ENCODE measurements at regions not wholly inside any gene's neighbourhood (a gene's known extent, or its start where the extent isn't known, plus 50 kb on each side); places are given as distances from the start of the nearest gene placed in this dataset.

DNA sequence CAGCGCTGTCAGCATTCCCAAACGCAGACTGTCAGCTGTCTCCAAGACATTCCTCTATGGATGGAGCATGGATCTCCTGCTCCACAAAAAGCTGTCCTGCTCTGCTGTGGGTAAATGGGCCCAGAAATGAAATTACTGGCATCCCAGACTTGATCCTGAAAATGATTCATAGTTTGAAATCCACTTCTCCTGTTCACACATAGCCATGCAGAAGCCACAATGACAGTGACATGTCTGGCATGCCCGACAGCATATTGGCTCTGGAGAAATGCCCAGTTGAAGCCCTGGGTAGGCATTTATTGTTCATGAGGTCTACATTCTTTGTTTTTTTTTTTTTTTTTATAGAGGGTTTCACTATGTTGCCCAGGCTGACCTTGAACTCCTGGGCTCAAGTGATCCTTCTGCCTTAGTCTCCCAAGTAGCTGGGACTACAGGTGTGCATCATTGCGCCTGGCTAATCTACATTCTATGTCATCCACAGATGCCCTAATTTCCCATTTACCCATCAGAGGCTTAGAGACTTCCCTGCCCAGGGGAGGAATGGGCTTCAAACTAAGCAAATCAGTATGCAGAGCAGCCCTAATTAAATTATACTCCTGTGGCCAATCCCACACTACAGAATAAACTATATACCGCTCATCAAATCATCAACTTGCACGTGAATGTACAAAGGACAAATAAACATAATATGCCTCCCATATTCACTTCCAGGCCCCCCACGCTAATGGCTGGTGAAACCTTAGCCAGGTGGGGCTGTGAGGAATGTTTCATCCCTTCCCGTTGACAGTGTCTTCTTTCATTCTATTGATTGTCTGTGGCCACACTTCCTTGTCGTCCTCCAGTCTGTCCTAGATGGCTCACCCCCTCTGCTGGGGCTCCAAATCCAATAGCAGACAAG lies 61.8 kb upstream of the EEPD1 start:
- TF ChIP-seq, protein P1, sequence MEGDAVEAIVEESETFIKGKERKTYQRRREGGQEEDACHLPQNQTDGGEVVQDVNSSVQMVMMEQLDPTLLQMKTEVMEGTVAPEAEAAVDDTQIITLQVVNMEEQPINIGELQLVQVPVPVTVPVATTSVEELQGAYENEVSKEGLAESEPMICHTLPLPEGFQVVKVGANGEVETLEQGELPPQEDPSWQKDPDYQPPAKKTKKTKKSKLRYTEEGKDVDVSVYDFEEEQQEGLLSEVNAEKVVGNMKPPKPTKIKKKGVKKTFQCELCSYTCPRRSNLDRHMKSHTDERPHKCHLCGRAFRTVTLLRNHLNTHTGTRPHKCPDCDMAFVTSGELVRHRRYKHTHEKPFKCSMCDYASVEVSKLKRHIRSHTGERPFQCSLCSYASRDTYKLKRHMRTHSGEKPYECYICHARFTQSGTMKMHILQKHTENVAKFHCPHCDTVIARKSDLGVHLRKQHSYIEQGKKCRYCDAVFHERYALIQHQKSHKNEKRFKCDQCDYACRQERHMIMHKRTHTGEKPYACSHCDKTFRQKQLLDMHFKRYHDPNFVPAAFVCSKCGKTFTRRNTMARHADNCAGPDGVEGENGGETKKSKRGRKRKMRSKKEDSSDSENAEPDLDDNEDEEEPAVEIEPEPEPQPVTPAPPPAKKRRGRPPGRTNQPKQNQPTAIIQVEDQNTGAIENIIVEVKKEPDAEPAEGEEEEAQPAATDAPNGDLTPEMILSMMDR (IDR thresholded peaks at IDR 0.05): no peak

DNA sequence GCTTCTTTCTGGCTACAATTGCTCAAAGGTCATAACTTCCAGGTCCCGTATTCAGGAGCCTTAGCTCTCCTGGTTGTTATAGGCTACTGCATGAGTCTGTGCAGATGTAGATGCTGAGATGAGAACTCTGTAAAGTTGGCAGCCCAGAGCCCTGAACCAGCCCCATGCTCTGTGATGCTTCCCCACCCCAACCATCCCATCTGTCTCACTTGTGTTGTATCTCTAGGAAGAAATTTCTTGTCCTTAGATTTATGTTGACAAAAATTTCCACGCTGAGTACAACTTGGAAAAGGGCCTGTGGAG lies 61.2 kb upstream of the EEPD1 start:
- TF ChIP-seq, protein P1 (IDR thresholded peaks at IDR 0.05): no peak

DNA sequence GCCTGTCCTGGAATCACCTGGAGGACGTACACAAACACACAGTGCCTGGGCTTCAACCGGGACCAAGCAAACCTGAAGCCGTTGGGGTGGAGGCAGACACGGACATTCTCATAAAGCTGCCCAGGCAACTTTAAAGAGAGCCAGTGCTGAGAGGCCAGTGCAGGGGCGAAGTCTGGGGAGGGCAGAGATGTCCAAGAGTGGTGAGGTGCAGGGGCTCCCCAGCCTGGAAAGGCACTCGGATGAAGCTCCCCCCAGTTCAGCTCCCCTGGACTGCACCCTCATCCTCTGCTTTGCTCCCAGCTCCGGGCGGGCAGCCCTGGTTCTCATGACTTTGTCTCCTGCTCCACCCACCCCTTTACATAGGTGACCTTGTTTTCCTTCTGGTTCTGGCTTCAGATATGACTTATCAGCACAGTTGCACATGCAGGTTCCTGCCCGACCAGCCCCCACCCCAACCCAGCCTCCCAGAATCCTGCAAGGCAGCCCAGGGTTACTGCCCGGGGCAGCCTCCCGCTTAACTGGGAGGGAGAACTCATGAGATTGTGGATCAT lies 60.8 kb upstream of the EEPD1 start:
- TF ChIP-seq, protein P1 (IDR thresholded peaks at IDR 0.05): no peak

DNA sequence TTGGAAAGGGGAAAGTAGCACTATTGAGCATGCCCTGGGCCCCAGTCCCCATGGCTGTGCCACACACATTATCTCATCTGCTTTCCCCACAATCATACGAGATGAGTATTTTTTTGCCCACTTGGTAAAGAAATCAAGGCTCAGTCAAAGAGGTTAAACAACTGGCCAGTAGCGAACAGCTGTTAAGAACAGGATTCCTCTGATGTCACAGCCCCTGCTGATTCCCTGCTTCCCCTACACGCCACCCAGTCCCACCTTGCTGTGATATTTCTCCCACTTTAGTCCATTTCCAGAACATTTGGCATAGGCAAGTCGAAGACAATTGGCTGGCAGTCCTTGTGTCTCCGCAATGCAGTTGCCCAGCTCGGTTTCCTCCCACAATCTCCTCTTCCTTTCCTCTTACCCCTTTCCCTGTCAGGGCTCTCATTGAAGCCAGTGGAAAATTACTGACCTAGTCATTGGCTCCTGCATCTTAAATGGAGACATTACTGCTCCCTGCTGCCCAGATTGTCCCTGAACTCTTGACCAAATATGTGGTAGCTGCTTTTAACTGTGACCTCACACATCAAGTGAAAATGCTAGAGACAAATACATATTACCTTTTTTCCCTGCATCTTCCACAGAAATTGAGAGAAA lies 56.5 kb upstream of the EEPD1 start:
- TF ChIP-seq, protein P1 (IDR thresholded peaks at IDR 0.05): no peak

DNA sequence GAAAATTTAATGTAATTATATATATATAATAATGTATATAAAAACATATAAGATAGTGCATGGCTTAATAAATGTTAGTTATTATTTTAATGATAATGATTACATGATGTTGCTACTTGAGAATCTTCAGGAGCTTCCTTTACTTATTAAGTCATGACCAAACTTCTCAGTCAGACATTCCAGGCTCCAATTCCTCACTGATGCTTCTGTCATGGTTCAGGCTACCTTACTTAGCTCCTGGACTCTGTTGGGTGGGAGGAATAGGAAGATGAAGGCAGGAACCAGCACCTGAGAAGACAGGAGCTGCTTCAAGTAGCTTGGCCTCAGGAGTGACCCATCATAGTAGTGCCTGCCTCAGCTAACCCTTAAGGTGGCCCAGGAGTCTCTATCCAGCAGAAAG lies 55.0 kb upstream of the EEPD1 start:
- TF ChIP-seq, protein P1 (IDR thresholded peaks at IDR 0.05): no peak

DNA sequence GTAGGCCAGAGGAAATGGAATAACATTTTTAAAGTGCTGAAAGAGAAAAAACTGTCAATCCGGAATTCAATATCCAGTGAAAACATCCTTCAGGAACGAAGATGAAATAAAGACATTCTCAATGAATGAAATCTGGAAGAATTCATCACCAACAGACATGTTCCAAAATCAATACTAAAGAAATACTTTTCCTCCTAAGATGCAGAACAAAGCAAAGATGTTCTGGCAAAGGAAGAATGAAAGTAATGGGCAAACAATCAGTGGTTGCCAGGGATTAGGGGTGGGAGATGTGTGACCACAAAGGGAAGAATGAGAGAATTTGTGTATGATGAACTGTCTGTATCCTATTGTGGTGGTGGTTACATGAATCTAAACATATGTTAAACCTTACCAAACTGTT lies 52.8 kb upstream of the EEPD1 start:
- TF ChIP-seq, protein P1 (IDR thresholded peaks at IDR 0.05): no peak

DNA sequence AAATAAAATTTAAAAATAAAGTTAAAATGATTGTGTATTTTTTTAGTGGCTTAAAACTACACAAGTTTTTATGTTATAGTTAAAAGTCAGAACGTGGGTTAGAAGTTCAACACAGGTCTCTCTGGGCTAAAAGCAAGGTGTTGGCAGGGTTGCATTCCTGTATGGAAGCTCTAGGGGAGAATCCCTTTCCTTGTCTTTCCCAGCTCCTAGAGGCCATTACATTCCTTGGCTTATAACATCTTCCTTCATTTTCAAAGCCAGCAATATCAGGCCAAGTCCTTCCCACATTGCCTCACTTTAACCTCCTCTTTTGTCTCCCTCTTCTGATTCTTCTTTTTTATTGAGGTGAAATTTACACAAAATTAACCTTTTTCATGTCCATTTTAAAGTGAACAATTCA lies 52.4 kb upstream of the EEPD1 start:
- TF ChIP-seq, protein P1 (IDR thresholded peaks at IDR 0.05): no peak

All from LNCAP (cell line).